DMS153 treated with DMSO at 0.1 percent for 48 hours (cell line): ENCODE measurements at regions not wholly inside any gene's neighbourhood (a gene's known extent, or its start where the extent isn't known, plus 50 kb on each side); places are given as distances from the start of the nearest gene placed in this dataset.

Experiments used
- DNase-seq: peaks from one replicate; lab custom pipeline; 2025; ENCODE audit not compliant: unreplicated experiment; lab: John Stamatoyannopoulos, UW

GRCh38 chr16:76164970-76165558, 112.1 kb upstream of the CNTNAP4 start:
- DNase-seq, result no peak

- DNase-seq, result no peak
Measured at GRCh38 chr16:76175718-76176117, 101.5 kb upstream of the CNTNAP4 start.

GRCh38 chr16:76176153-76176552, 101.0 kb upstream of the CNTNAP4 start:
- no peak for DNase-seq

- no peak for DNase-seq
Measured at GRCh38 chr16:76176616-76177015, 100.6 kb upstream of the CNTNAP4 start.

- no peak for DNase-seq
Measured at GRCh38 chr16:76182041-76182635, 95.1 kb upstream of the CNTNAP4 start.

- DNase-seq, result no peak
Measured at GRCh38 chr16:76183647-76184046, 93.6 kb upstream of the CNTNAP4 start.

GRCh38 chr16:76190057-76190456, 87.1 kb upstream of the CNTNAP4 start:
- no peak for DNase-seq

- no peak for DNase-seq
Measured at GRCh38 chr16:76190480-76190879, 86.7 kb upstream of the CNTNAP4 start.

- DNase-seq, result no peak
Measured at GRCh38 chr16:76193906-76194615, 83.1 kb upstream of the CNTNAP4 start.

- no peak for DNase-seq
Measured at GRCh38 chr16:76194616-76195015, 82.6 kb upstream of the CNTNAP4 start.

- DNase-seq, result no peak
Measured at GRCh38 chr16:76195056-76195455, 82.1 kb upstream of the CNTNAP4 start.

GRCh38 chr16:76195648-76196047, 81.6 kb upstream of the CNTNAP4 start:
- DNase-seq, result no peak

- no peak for DNase-seq
Measured at GRCh38 chr16:76197900-76198299, 79.3 kb upstream of the CNTNAP4 start.

- no peak for DNase-seq
Measured at GRCh38 chr16:76199681-76200220, 77.5 kb upstream of the CNTNAP4 start.

GRCh38 chr16:76201385-76201784, 75.8 kb upstream of the CNTNAP4 start:
- DNase-seq, result no peak

GRCh38 chr16:76204249-76204648, 73.0 kb upstream of the CNTNAP4 start:
- no peak for DNase-seq

- no peak for DNase-seq
Measured at GRCh38 chr16:76207270-76207669, 69.9 kb upstream of the CNTNAP4 start.

- DNase-seq, result no peak
Measured at GRCh38 chr16:76210157-76210556, 67.0 kb upstream of the CNTNAP4 start.

- DNase-seq, result no peak
Measured at GRCh38 chr16:76213860-76214259, 63.3 kb upstream of the CNTNAP4 start.

- no peak for DNase-seq
Measured at GRCh38 chr16:76214856-76215255, 62.3 kb upstream of the CNTNAP4 start.

- no peak for DNase-seq
Measured at GRCh38 chr16:76222087-76222486, 55.1 kb upstream of the CNTNAP4 start.

GRCh38 chr16:76222853-76223252, 54.3 kb upstream of the CNTNAP4 start:
- no peak for DNase-seq
